ENCODE measurements at regions not wholly inside any gene's neighbourhood (a gene's known extent, or its start where the extent isn't known, plus 50 kb on each side); places are given as distances from the start of the nearest gene placed in this dataset.

- DNase-seq = no peak
- Histone ChIP-seq H3K4me3 (ENCODE audit: insufficient read depth, low read depth, low read length, poor library complexity, severe bottlenecking) (no peak overlapping the region), H3K27ac (ENCODE audit: insufficient read depth, low read length, poor library complexity, severe bottlenecking) (no peak overlapping the region), H3K36me3 (ENCODE audit: control insufficient read depth, insufficient read depth, low read length) (no peaks in the 10 kb centered on the region), H3K27me3 (replicated peaks; ENCODE audit: control insufficient read depth, insufficient read depth, low read length, poor library complexity, severe bottlenecking) (no peaks in the 10 kb centered on the region), H3K9me3 (ENCODE audit: control insufficient read depth, low read length) (no peaks in the 10 kb centered on the region), H3K4me1 (ENCODE audit: control insufficient read depth, insufficient read depth, low read length, poor library complexity, severe bottlenecking) (no peaks in the 10 kb centered on the region)
Observed at GRCh38 chr10:43710772-43711471, 62.2 kb upstream of the ZNF32 start.

- Histone ChIP-seq H3K4me3 (ENCODE audit: insufficient read depth, low read depth, low read length, poor library complexity, severe bottlenecking) (no peak overlapping the region), H3K27ac (ENCODE audit: insufficient read depth, low read length, poor library complexity, severe bottlenecking) (no peak overlapping the region)
Observed at GRCh38 chr10:43708262-43708661, 59.6 kb upstream of the ZNF32 start.

GRCh38 chr10:43707770-43708169, 59.1 kb upstream of the ZNF32 start:
- Histone ChIP-seq H3K27ac (ENCODE audit: insufficient read depth, low read length, poor library complexity, severe bottlenecking) (no peak overlapping the region), H3K27me3 (replicated peaks; ENCODE audit: control insufficient read depth, insufficient read depth, low read length, poor library complexity, severe bottlenecking) (no peaks in the 10 kb centered on the region), H3K36me3 (ENCODE audit: control insufficient read depth, insufficient read depth, low read length) (no peaks in the 10 kb centered on the region), H3K9me3 (ENCODE audit: control insufficient read depth, low read length) (no peaks in the 10 kb centered on the region), H3K4me3 (ENCODE audit: insufficient read depth, low read depth, low read length, poor library complexity, severe bottlenecking) (no peak overlapping the region), H3K4me1 (ENCODE audit: control insufficient read depth, insufficient read depth, low read length, poor library complexity, severe bottlenecking) (no peaks in the 10 kb centered on the region)
- DNase-seq = no peak

More at GRCh38 chr10:43708262-43708661, 59.6 kb upstream of the ZNF32 start:
- Histone ChIP-seq H3K36me3 (ENCODE audit: control insufficient read depth, insufficient read depth, low read length) (no peaks in the 10 kb centered on the region), H3K4me1 (ENCODE audit: control insufficient read depth, insufficient read depth, low read length, poor library complexity, severe bottlenecking) (no peaks in the 10 kb centered on the region), H3K27me3 (replicated peaks; ENCODE audit: control insufficient read depth, insufficient read depth, low read length, poor library complexity, severe bottlenecking) (no peaks in the 10 kb centered on the region), H3K9me3 (ENCODE audit: control insufficient read depth, low read length) (no peaks in the 10 kb centered on the region)
- DNase-seq = no peak

GRCh38 chr10:43706166-43706565, 57.5 kb upstream of the ZNF32 start:
- Histone ChIP-seq H3K4me3 (ENCODE audit: insufficient read depth, low read depth, low read length, poor library complexity, severe bottlenecking) (no peak overlapping the region), H3K36me3 (ENCODE audit: control insufficient read depth, insufficient read depth, low read length) (no peaks in the 10 kb centered on the region)

GRCh38 chr10:43703286-43703685, 54.6 kb upstream of the ZNF32 start:
- no peaks in the 10 kb centered on the region for H3K4me1 ChIP-seq (ENCODE audit: control insufficient read depth, insufficient read depth, low read length, poor library complexity, severe bottlenecking)
- H3K9me3 ChIP-seq (ENCODE audit: control insufficient read depth, low read length) = no peaks in the 10 kb centered on the region
- no peaks in the 10 kb centered on the region for H3K36me3 ChIP-seq (ENCODE audit: control insufficient read depth, insufficient read depth, low read length)
- no peaks in the 10 kb centered on the region for H3K27me3 ChIP-seq (replicated peaks; ENCODE audit: control insufficient read depth, insufficient read depth, low read length, poor library complexity, severe bottlenecking)
- no peak for DNase-seq
- H3K4me3 ChIP-seq (ENCODE audit: insufficient read depth, low read depth, low read length, poor library complexity, severe bottlenecking) = no peak overlapping the region
- no peak overlapping the region for H3K27ac ChIP-seq (ENCODE audit: insufficient read depth, low read length, poor library complexity, severe bottlenecking)

More at GRCh38 chr10:43706166-43706565, 57.5 kb upstream of the ZNF32 start:
- Histone ChIP-seq H3K4me1 (ENCODE audit: control insufficient read depth, insufficient read depth, low read length, poor library complexity, severe bottlenecking) (no peaks in the 10 kb centered on the region), H3K27ac (ENCODE audit: insufficient read depth, low read length, poor library complexity, severe bottlenecking) (no peak overlapping the region), H3K27me3 (replicated peaks; ENCODE audit: control insufficient read depth, insufficient read depth, low read length, poor library complexity, severe bottlenecking) (no peaks in the 10 kb centered on the region), H3K9me3 (ENCODE audit: control insufficient read depth, low read length) (no peaks in the 10 kb centered on the region)
- no peak for DNase-seq

GRCh38 chr10:43702936-43703281, 54.2 kb upstream of the ZNF32 start:
- H3K36me3 ChIP-seq (ENCODE audit: control insufficient read depth, insufficient read depth, low read length) = no peaks in the 10 kb centered on the region
- H3K27me3 ChIP-seq (replicated peaks; ENCODE audit: control insufficient read depth, insufficient read depth, low read length, poor library complexity, severe bottlenecking) = no peaks in the 10 kb centered on the region
- H3K9me3 ChIP-seq (ENCODE audit: control insufficient read depth, low read length) = no peaks in the 10 kb centered on the region
- no peaks in the 10 kb centered on the region for H3K4me1 ChIP-seq (ENCODE audit: control insufficient read depth, insufficient read depth, low read length, poor library complexity, severe bottlenecking)
- DNase-seq = no peak
- no peak overlapping the region for H3K4me3 ChIP-seq (ENCODE audit: insufficient read depth, low read depth, low read length, poor library complexity, severe bottlenecking)
- no peak overlapping the region for H3K27ac ChIP-seq (ENCODE audit: insufficient read depth, low read length, poor library complexity, severe bottlenecking)

DNA sequence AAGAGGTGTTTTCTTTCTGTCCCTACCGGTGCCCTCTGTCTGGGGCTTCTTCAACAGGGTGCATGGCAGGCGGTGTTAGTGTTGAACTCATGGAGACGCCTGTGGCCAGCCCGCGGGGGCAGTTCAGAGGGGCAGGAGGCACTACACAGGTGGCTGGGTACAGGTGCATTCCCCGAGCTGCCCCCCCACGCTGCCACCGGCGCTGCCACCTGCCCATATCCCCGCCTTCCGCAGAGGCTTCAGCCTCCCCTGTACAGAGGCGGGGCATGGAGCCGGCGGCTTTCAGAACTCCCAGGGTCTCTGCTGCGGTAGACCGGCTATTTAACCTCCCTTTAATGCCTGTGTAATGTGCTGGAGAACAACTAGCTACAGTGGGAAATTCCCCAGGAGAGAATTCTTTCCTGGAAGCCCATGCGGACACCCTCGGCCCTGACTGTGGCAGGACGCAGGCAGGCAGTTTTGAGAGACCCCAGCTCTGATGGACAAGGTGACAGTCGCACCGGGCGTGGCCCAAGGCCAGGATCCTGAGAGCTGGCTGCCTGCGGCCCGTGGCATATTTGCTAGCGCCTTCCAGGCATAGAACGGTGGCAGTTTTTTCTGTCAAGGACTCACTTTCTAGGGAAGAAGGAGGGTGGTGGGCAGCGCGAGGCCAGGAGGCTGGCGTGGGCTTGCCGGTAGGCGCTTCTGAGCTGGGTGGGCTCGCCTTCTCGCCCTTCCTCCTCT, 53.7 kb upstream of the ZNF32 start:
- no peak overlapping the region for H3K4me3 ChIP-seq (ENCODE audit: insufficient read depth, low read depth, low read length, poor library complexity, severe bottlenecking)
- H3K4me1 ChIP-seq (ENCODE audit: control insufficient read depth, insufficient read depth, low read length, poor library complexity, severe bottlenecking) = no peaks in the 10 kb centered on the region
- H3K27ac ChIP-seq (ENCODE audit: insufficient read depth, low read length, poor library complexity, severe bottlenecking) = no peak overlapping the region

GRCh38 chr10:43701295-43701694, 52.6 kb upstream of the ZNF32 start:
- no peak overlapping the region for H3K4me3 ChIP-seq (ENCODE audit: insufficient read depth, low read depth, low read length, poor library complexity, severe bottlenecking)
- H3K36me3 ChIP-seq (ENCODE audit: control insufficient read depth, insufficient read depth, low read length) = no peaks in the 10 kb centered on the region
- no peak for DNase-seq
- no peak overlapping the region for H3K27ac ChIP-seq (ENCODE audit: insufficient read depth, low read length, poor library complexity, severe bottlenecking)
- H3K9me3 ChIP-seq (ENCODE audit: control insufficient read depth, low read length) = no peaks in the 10 kb centered on the region
- H3K4me1 ChIP-seq (ENCODE audit: control insufficient read depth, insufficient read depth, low read length, poor library complexity, severe bottlenecking) = no peaks in the 10 kb centered on the region
- no peaks in the 10 kb centered on the region for H3K27me3 ChIP-seq (replicated peaks; ENCODE audit: control insufficient read depth, insufficient read depth, low read length, poor library complexity, severe bottlenecking)

More for the DNA sequence above, 53.7 kb upstream of the ZNF32 start:
- H3K9me3 ChIP-seq (ENCODE audit: control insufficient read depth, low read length) = no peaks in the 10 kb centered on the region
- H3K27me3 ChIP-seq (replicated peaks; ENCODE audit: control insufficient read depth, insufficient read depth, low read length, poor library complexity, severe bottlenecking) = no peaks in the 10 kb centered on the region
- no peak for DNase-seq
- no peaks in the 10 kb centered on the region for H3K36me3 ChIP-seq (ENCODE audit: control insufficient read depth, insufficient read depth, low read length)

- no peaks in the 10 kb centered on the region for H3K36me3 ChIP-seq (ENCODE audit: control insufficient read depth, insufficient read depth, low read length)
- no peaks in the 10 kb centered on the region for H3K9me3 ChIP-seq (ENCODE audit: control insufficient read depth, low read length)
- H3K27ac ChIP-seq (ENCODE audit: insufficient read depth, low read length, poor library complexity, severe bottlenecking) = no peak overlapping the region
- H3K27me3 ChIP-seq (replicated peaks; ENCODE audit: control insufficient read depth, insufficient read depth, low read length, poor library complexity, severe bottlenecking) = no peaks in the 10 kb centered on the region
- no peak overlapping the region for H3K4me3 ChIP-seq (ENCODE audit: insufficient read depth, low read depth, low read length, poor library complexity, severe bottlenecking)
- DNase-seq = no peak
- no peaks in the 10 kb centered on the region for H3K4me1 ChIP-seq (ENCODE audit: control insufficient read depth, insufficient read depth, low read length, poor library complexity, severe bottlenecking)
Observed at GRCh38 chr10:43700306-43700705, 51.6 kb upstream of the ZNF32 start.

GRCh38 chr10:43699516-43699915, 50.8 kb upstream of the ZNF32 start:
- DNase-seq = no peak
- H3K27ac ChIP-seq (ENCODE audit: insufficient read depth, low read length, poor library complexity, severe bottlenecking) = no peak overlapping the region
- no peaks in the 10 kb centered on the region for H3K4me1 ChIP-seq (ENCODE audit: control insufficient read depth, insufficient read depth, low read length, poor library complexity, severe bottlenecking)
- H3K27me3 ChIP-seq (replicated peaks; ENCODE audit: control insufficient read depth, insufficient read depth, low read length, poor library complexity, severe bottlenecking) = no peaks in the 10 kb centered on the region
- no peak overlapping the region for H3K4me3 ChIP-seq (ENCODE audit: insufficient read depth, low read depth, low read length, poor library complexity, severe bottlenecking)
- H3K36me3 ChIP-seq (ENCODE audit: control insufficient read depth, insufficient read depth, low read length) = no peaks in the 10 kb centered on the region
- H3K9me3 ChIP-seq (ENCODE audit: control insufficient read depth, low read length) = no peaks in the 10 kb centered on the region
